H9 (cell line): ENCODE measurements at regions not wholly inside any gene's neighbourhood (a gene's known extent, or its start where the extent isn't known, plus 50 kb on each side); places are given as distances from the start of the nearest gene placed in this dataset.

Source experiments
- DNase-seq: peaks from one replicate; pipeline ENCODE4 v3.0.0-alpha.2; 2017
- H2AFZ ChIP-seq: one replicate; pipeline ENCODE4 v1.6.1; 2013; ENCODE audit warnings: mild to moderate bottlenecking, low read length, control low read depth, moderate library complexity
- H2AK5ac ChIP-seq: 2 replicates; pipeline ENCODE4 v1.6.1; 2013; ENCODE audit warnings: low read length, control low read depth, mixed read lengths; ENCODE audit not compliant: insufficient read length
- H2BK120ac ChIP-seq: one replicate; pipeline ENCODE4 v1.6.1; 2013; ENCODE audit warnings: low read depth, mild to moderate bottlenecking, low read length, control low read depth, inconsistent platforms; ENCODE audit not compliant: poor library complexity, severe bottlenecking
- H2BK12ac ChIP-seq: 2 replicates; pipeline ENCODE4 v1.6.1; 2013; ENCODE audit warnings: low read length, control low read depth, mixed read lengths, low read depth; ENCODE audit not compliant: insufficient read length
- H2BK15ac ChIP-seq: 2 replicates; pipeline ENCODE4 v1.6.1; 2013; ENCODE audit warnings: low read depth, low read length, control low read depth
- H2BK20ac ChIP-seq: one replicate; pipeline ENCODE4 v1.6.1; 2013; ENCODE audit warnings: low read depth, mild to moderate bottlenecking, low read length, control low read depth, inconsistent platforms; ENCODE audit not compliant: poor library complexity, severe bottlenecking
- H2BK5ac ChIP-seq: 2 replicates; pipeline ENCODE4 v1.6.1; 2013; ENCODE audit warnings: low read length, control low read depth, mixed read lengths; ENCODE audit not compliant: insufficient read length
- H3K14ac ChIP-seq: 2 replicates; pipeline ENCODE4 v1.6.1; 2013; ENCODE audit warnings: low read length, control low read depth; ENCODE audit not compliant: insufficient read depth
- H3K18ac ChIP-seq: 2 replicates; pipeline ENCODE4 v1.6.1; 2013; ENCODE audit warnings: low read depth, mild to moderate bottlenecking, mixed read lengths, low read length, control low read depth; ENCODE audit not compliant: insufficient read length
- H3K23ac ChIP-seq: 2 replicates; pipeline ENCODE4 v1.6.1; 2013; ENCODE audit warnings: low read length, control low read depth, mixed read lengths, low read depth; ENCODE audit not compliant: insufficient read length
- H3K23me2 ChIP-seq: 2 replicates; pipeline ENCODE4 v1.6.1; 2013; ENCODE audit warnings: low read depth, mild to moderate bottlenecking, mixed read lengths, low read length, control low read depth; ENCODE audit not compliant: insufficient read length, poor library complexity, severe bottlenecking
- H3K27ac ChIP-seq: 2 replicates; pipeline ENCODE4 v1.5.1; 2013; ENCODE audit warnings: low read length, control low read depth, mixed read lengths, low read depth; ENCODE audit not compliant: insufficient read length
- H3K27me3 ChIP-seq: 2 replicates; pipeline ENCODE4 v1.6.1; 2013; ENCODE audit warnings: low read length, control low read depth, inconsistent platforms; ENCODE audit not compliant: insufficient read depth
- H3K4ac ChIP-seq: 2 replicates; pipeline ENCODE4 v1.6.1; 2013; ENCODE audit warnings: low read depth, mild to moderate bottlenecking, control low read depth, inconsistent platforms, low read length, moderate library complexity
- H3K4me1 ChIP-seq: 2 replicates; pipeline ENCODE4 v1.6.1; 2013; ENCODE audit warnings: low read length, control low read depth, inconsistent platforms; ENCODE audit not compliant: insufficient read depth
- H3K4me2 ChIP-seq: 2 replicates; pipeline ENCODE4 v1.6.1; 2013; ENCODE audit warnings: low read length, control low read depth, mixed read lengths; ENCODE audit not compliant: insufficient read length, insufficient read depth
- H3K56ac ChIP-seq: 2 replicates; pipeline ENCODE4 v1.6.1; 2013; ENCODE audit warnings: low read depth, mild to moderate bottlenecking, mixed read lengths, low read length, control low read depth; ENCODE audit not compliant: insufficient read length
- H3K79me1 ChIP-seq: 2 replicates; pipeline ENCODE4 v1.6.1; 2013; ENCODE audit warnings: low read depth, mild to moderate bottlenecking, moderate library complexity, low read length, control low read depth, inconsistent platforms; ENCODE audit not compliant: insufficient read depth, poor library complexity, severe bottlenecking
- H3K79me2 ChIP-seq: 2 replicates; pipeline ENCODE4 v1.6.1; 2013; ENCODE audit warnings: low read length, control low read depth, inconsistent platforms; ENCODE audit not compliant: insufficient read depth
- H3K9ac ChIP-seq: 2 replicates; pipeline ENCODE4 v1.6.1; 2013; ENCODE audit warnings: low read length, control low read depth, mixed read lengths; ENCODE audit not compliant: insufficient read length; ENCODE audit errors: extremely low read depth
- H3K9me3 ChIP-seq: one replicate; pipeline ENCODE4 v1.6.1; 2013; ENCODE audit warnings: low read depth, low read length, inconsistent platforms; ENCODE audit not compliant: control insufficient read depth
- H3T11ph ChIP-seq: one replicate; pipeline ENCODE4 v1.6.1; 2013; ENCODE audit warnings: mild to moderate bottlenecking, low read length, control low read depth, inconsistent platforms
- H4K20me1 ChIP-seq: one replicate; pipeline ENCODE4 v1.6.1; 2013; ENCODE audit not compliant: control insufficient read depth, insufficient read length, insufficient read depth
- H4K5ac ChIP-seq: 2 replicates; pipeline ENCODE4 v1.6.1; 2013; ENCODE audit warnings: low read depth, mild to moderate bottlenecking, mixed read lengths, low read length, control low read depth; ENCODE audit not compliant: insufficient read length
- H4K8ac ChIP-seq: replicated peaks from 2 replicates; pipeline ENCODE4 v1.6.1; 2013; ENCODE audit warnings: low read length, control low read depth, mixed read lengths, low read depth; ENCODE audit not compliant: insufficient read length
- H4K91ac ChIP-seq: 2 replicates; pipeline ENCODE4 v1.6.1; 2013; ENCODE audit warnings: low read depth, mild to moderate bottlenecking, moderate library complexity, mixed read lengths, low read length, control low read depth; ENCODE audit not compliant: insufficient read length
- H3K27ac Mint-ChIP-seq, 3 experiments: 2 replicates in 2 of 3; 3 replicates in 1 of 3; pipeline ENCODE4 v1.8.0; 2020 to 2021; ENCODE audit warnings: mixed read lengths in 3 of 3, mild to moderate bottlenecking in 1 of 3, moderate library complexity in 1 of 3
- H3K27me3 Mint-ChIP-seq: 2 replicates; pipeline ENCODE4 v1.8.0; 2021; ENCODE audit warnings: low read depth, mild to moderate bottlenecking, moderate library complexity, mixed read lengths
- H3K36me3 Mint-ChIP-seq, 3 experiments: 2 replicates in 2 of 3; 3 replicates in 1 of 3; pipeline ENCODE4 v1.8.0; 2020 to 2021; ENCODE audit warnings: low read depth in 3 of 3, mixed read lengths in 3 of 3; ENCODE audit not compliant: insufficient read depth in 1 of 3
- H3K4me1 Mint-ChIP-seq, 2 experiments: 2 replicates each; pipeline ENCODE4 v1.8.0; 2020; ENCODE audit warnings: mixed read lengths in 2 of 2
- H3K4me3 Mint-ChIP-seq, 2 experiments: 2 replicates in 1 of 2; 3 replicates in 1 of 2; pipeline ENCODE4 v1.8.0; 2020 to 2021; ENCODE audit warnings: mild to moderate bottlenecking in 2 of 2, mixed read lengths in 2 of 2, moderate library complexity in 1 of 2
- H3K9me3 Mint-ChIP-seq, 2 experiments: 2 replicates in 1 of 2; 3 replicates in 1 of 2; pipeline ENCODE4 v1.8.0; 2020; ENCODE audit warnings: mild to moderate bottlenecking in 2 of 2, mixed read lengths in 2 of 2, moderate library complexity in 1 of 2
- WGBS: extraction: QIAGEN DNeasy Blood & Tissue Kit; methylation state at CpG from one replicate; pipeline ENCODE4 v1.1.7; 2013; ENCODE audit warnings: missing lambda C conversion rate, low lambda C conversion rate, mixed read lengths; ENCODE audit not compliant: insufficient read length; ENCODE audit errors: extremely low coverage; 5-methylcytosine and 5-hydroxymethylcytosine counted together
- TF ChIP-seq, protein P1 (sequence below): fragments of 200-600 bp; sonication (generic); conservative IDR thresholded peaks from 3 replicates; pipeline ENCODE4 v1.8.0; 2021; ENCODE audit warnings: antibody characterized with exemption, mild to moderate bottlenecking

- Histone ChIP-seq H2BK15ac (no peak overlapping the region), H3T11ph (no peak overlapping the region), H3K4ac (no peak overlapping the region), H3K23ac (no peak overlapping the region), H3K27me3 (no peaks in the 10 kb centered on the region), H2BK5ac (no peak overlapping the region), H4K91ac (no peak overlapping the region), H2BK20ac (no peak overlapping the region), H2AK5ac (no peak overlapping the region), H3K18ac (no peak overlapping the region), H3K56ac (no peak overlapping the region), H3K4me2 (no peak overlapping the region), H3K79me2 (no peaks in the 10 kb centered on the region), H3K9ac (no peak overlapping the region), H2BK120ac (no peak overlapping the region), H3K23me2 (no peaks in the 10 kb centered on the region), H3K9me3 (no peaks in the 10 kb centered on the region), H3K14ac (no peak overlapping the region), H4K20me1 (no peaks in the 10 kb centered on the region), H3K4me1 (no peaks in the 10 kb centered on the region), H4K8ac (no peak overlapping the region), H2BK12ac (no peak overlapping the region), H3K79me1 (no peaks in the 10 kb centered on the region), H3K27ac (no peak overlapping the region), H4K5ac (no peak overlapping the region), H2AFZ (no peak overlapping the region)
- Mint-ChIP-seq H3K27me3 (no peaks in the 10 kb centered on the region), H3K4me3 (no peak overlapping the region), H3K4me1 (no peaks in the 10 kb centered on the region), H3K27ac (no peak overlapping the region), H3K36me3 (peaks cover 0 to 3% (median 0%) of the 10 kb centered on the region in 3 experiments; a peak in 1 of 7 replicates), H3K9me3 (peaks cover 0 to 3% of the 10 kb centered on the region in 2 experiments; a peak in 1 of 5 replicates)
- TF ChIP-seq, protein P1, sequence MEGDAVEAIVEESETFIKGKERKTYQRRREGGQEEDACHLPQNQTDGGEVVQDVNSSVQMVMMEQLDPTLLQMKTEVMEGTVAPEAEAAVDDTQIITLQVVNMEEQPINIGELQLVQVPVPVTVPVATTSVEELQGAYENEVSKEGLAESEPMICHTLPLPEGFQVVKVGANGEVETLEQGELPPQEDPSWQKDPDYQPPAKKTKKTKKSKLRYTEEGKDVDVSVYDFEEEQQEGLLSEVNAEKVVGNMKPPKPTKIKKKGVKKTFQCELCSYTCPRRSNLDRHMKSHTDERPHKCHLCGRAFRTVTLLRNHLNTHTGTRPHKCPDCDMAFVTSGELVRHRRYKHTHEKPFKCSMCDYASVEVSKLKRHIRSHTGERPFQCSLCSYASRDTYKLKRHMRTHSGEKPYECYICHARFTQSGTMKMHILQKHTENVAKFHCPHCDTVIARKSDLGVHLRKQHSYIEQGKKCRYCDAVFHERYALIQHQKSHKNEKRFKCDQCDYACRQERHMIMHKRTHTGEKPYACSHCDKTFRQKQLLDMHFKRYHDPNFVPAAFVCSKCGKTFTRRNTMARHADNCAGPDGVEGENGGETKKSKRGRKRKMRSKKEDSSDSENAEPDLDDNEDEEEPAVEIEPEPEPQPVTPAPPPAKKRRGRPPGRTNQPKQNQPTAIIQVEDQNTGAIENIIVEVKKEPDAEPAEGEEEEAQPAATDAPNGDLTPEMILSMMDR: no peak
- no peak for DNase-seq
- WGBS: no CpG with 5 or more reads among the region's 6 CpGs
Observed at GRCh38 chr12:76240281-76240680, 107.9 kb downstream of the BBS10 start.
